Mucosa of descending colon (tissue), 3 donors: ENCODE measurements at regions not wholly inside any gene's neighbourhood (a gene's known extent, or its start where the extent isn't known, plus 50 kb on each side); places are given as distances from the start of the nearest gene placed in this dataset.

Source experiments
- ATAC-seq: fragments of 200-7000 bp; cut with Tn5 transposase; one replicate; pipeline ENCODE4 v1.9.1; 2020; ENCODE audit warnings: mild to moderate bottlenecking, moderate library complexity
- DNase-seq, 3 donors: peaks; one replicate each; pipeline ENCODE4 v3.0.0-alpha.2; 2020
- H3K36me3 ChIP-seq: fragments of 200-600 bp; one replicate; pipeline ENCODE4 v1.8.0; 2021; ENCODE audit warnings: low read depth, mild to moderate bottlenecking
- H3K4me1 ChIP-seq: fragments of 200-600 bp; one replicate; pipeline ENCODE4 v1.8.0; 2021; ENCODE audit warnings: low read depth, mild to moderate bottlenecking
- H3K4me3 ChIP-seq: fragments of 200-600 bp; one replicate; pipeline ENCODE4 v1.8.0; 2021; ENCODE audit warnings: mild to moderate bottlenecking
- H3K9me3 ChIP-seq: fragments of 200-600 bp; one replicate; pipeline ENCODE4 v1.8.0; 2021; ENCODE audit warnings: mild to moderate bottlenecking
- CTCF ChIP-seq: fragments of 200-600 bp; IDR thresholded peaks from one replicate; pipeline ENCODE4 v1.8.0; 2022; ENCODE audit warnings: antibody characterized with exemption, mild to moderate bottlenecking
- intact Hi-C, 2 donors: fragments of 100-400 bp; cut with DNase I in 1 of 2; cut with micrococcal nuclease in 1 of 2; formaldehyde crosslinking; loops; one replicate each; pipeline versions ENCODE4 v1.11.0 to v1.11.1; 2022; cut with DNase I, micrococcal nuclease
- donor health status: DM: no; HTN: no; CAD: no; lungs with moderate emphysema.
- donor health status: DM: no; HTN: no; CAD: no.
- donor health status: DM: no; HTN: yes; CAD: no.

DNA sequence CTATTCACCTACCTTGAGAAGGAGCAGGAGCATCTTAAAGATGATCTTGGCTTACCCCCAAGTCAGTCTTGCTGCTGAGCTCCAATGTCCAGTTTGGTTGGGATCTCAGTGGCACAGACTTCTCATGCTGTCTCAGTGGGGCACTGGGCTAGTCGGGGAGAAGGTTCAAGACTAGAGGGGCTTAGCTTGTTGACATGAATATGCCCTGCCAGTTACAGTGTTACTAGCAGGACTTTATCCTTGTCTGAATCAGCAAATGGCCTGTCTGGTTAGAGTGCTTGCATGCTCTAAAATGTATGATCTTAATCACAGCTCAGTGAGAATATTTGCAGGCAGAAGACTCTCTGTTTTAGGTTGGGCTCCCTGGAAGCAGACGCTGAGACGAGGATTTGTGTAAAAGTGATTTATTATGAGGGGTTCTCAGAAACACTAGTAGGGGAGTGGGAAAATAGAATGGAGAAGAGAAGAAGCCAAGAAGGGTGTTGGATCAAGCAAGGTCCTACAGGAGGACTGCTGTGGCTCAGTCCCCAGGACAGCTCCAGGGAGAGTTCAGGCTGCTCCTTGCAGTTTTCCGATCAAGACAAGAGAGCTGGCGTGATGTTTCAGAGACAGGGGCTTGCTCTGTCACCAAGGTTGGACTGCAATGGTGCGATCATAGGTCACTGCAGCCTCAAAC is 150.4 kb upstream of the HS3ST2 start:
- intact Hi-C loops: no loop called here
- no peaks in the 10 kb centered on the region for H3K36me3 ChIP-seq
- DNase-seq (no peak), ATAC-seq (no peak)
- no peaks in the 10 kb centered on the region for H3K4me1 ChIP-seq
- no peak overlapping the region for H3K4me3 ChIP-seq
- no peak for TF ChIP-seq CTCF
- H3K9me3 ChIP-seq: no peaks in the 10 kb centered on the region

GRCh38 chr16:22664132-22664531 is 149.8 kb upstream of the HS3ST2 start:
- Histone ChIP-seq H3K9me3 (no peaks in the 10 kb centered on the region), H3K4me3 (no peak overlapping the region), H3K36me3 (no peaks in the 10 kb centered on the region), H3K4me1 (no peaks in the 10 kb centered on the region)
- no peak for ATAC-seq
- DNase-seq: no peak
- intact Hi-C loops: no loop called here
- no peak for TF ChIP-seq CTCF

DNA sequence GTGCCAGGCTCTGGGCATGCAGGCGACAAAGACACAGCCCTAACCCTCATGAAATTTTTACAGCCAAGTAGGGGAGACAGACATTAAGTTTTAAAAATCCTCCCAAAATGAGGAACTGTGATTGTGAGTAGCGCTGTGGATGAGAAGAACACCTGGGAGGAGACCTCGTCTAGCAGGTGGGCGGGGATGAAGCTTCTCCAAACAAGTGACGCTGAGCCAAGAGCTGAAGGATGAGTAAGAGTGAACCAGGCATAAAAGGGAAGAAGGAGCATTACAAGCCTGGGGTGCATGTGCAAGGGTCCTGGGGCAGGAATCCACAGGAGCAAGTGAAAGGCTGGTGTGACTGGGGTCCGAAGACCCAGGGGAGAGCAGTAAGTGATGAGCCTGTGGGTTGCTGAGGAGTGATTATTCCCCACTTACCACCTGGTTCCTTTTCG is 149.4 kb upstream of the HS3ST2 start:
- H3K4me3 ChIP-seq: no peak overlapping the region
- H3K36me3 ChIP-seq: no peaks in the 10 kb centered on the region
- no peak for ATAC-seq
- DNase-seq: no peak
- no peaks in the 10 kb centered on the region for H3K4me1 ChIP-seq
- TF ChIP-seq CTCF: no peak
- intact Hi-C loops: no loop called here
- H3K9me3 ChIP-seq: no peaks in the 10 kb centered on the region

GRCh38 chr16:22665048-22665797 is 148.7 kb upstream of the HS3ST2 start:
- Histone ChIP-seq H3K36me3 (no peaks in the 10 kb centered on the region), H3K4me1 (no peaks in the 10 kb centered on the region), H3K9me3 (no peaks in the 10 kb centered on the region), H3K4me3 (no peak overlapping the region)
- no peak for ATAC-seq
- no peak for DNase-seq
- TF ChIP-seq CTCF: no peak
- intact Hi-C loops: no loop called here

GRCh38 chr16:22665803-22666202 is 148.2 kb upstream of the HS3ST2 start:
- Histone ChIP-seq H3K4me3 (no peak overlapping the region), H3K9me3 (no peaks in the 10 kb centered on the region), H3K36me3 (no peaks in the 10 kb centered on the region), H3K4me1 (no peaks in the 10 kb centered on the region)
- no peak for TF ChIP-seq CTCF
- intact Hi-C loops: no loop called here
- DNase-seq (no peak), ATAC-seq (no peak)
